Keratinocyte (primary cell): ENCODE measurements at regions not wholly inside any gene's neighbourhood (a gene's known extent, or its start where the extent isn't known, plus 50 kb on each side); places are given as distances from the start of the nearest gene placed in this dataset.

ENCODE experiments used
- DNase-seq: peaks from one replicate; pipeline ENCODE4 v3.0.0-alpha.2; 2011; ENCODE audit warnings: low read depth, missing footprints, low spot score
- FAIRE-seq: peaks from 2 replicates; lab custom pipeline; 2011; peaks lifted over from hg19 to GRCh38; lab: Jason Lieb, UNC
- H2AFZ ChIP-seq: 2 replicates; pipeline ENCODE4 v1.6.0; 2012; ENCODE audit warnings: low read length, control low read depth, inconsistent platforms; ENCODE audit not compliant: control insufficient read depth
- H3K27ac ChIP-seq: 2 replicates; pipeline ENCODE4 v1.5.1; 2011; ENCODE audit warnings: low read length; ENCODE audit not compliant: control insufficient read depth, insufficient read depth
- H3K27me3 ChIP-seq: 3 replicates; pipeline ENCODE4 v1.6.0; 2011; ENCODE audit warnings: low read length; ENCODE audit not compliant: control insufficient read depth, insufficient read depth; ENCODE audit errors: extremely low read depth
- H3K36me3 ChIP-seq, 2 experiments: 2 replicates in 1 of 2; 3 replicates in 1 of 2; pipeline ENCODE4 v1.5.1; 2011; ENCODE audit warnings: low read length in 2 of 2, mild to moderate bottlenecking in 1 of 2; ENCODE audit not compliant: control insufficient read depth in 2 of 2, insufficient read depth in 2 of 2; ENCODE audit errors: extremely low read depth in 1 of 2
- H3K4me1 ChIP-seq: 3 replicates; pipeline ENCODE4 v1.5.1; 2011; ENCODE audit warnings: low read length; ENCODE audit not compliant: control insufficient read depth, insufficient read depth; ENCODE audit errors: extremely low read depth
- H3K4me2 ChIP-seq: 3 replicates; pipeline ENCODE4 v1.6.0; 2011; ENCODE audit warnings: low read depth, low read length; ENCODE audit not compliant: control insufficient read depth, insufficient read depth; ENCODE audit errors: extremely low read depth
- H3K4me3 ChIP-seq, 3 experiments: fragments of 200-600 bp in 1 of 3; sonication (generic) in 1 of 3; 2 replicates in 2 of 3; 3 replicates in 1 of 3; pipeline ENCODE4 v1.5.1; 2011 to 2016; ENCODE audit warnings: low read length in 3 of 3, mild to moderate bottlenecking in 3 of 3, control low read depth in 2 of 3, inconsistent platforms in 1 of 3, low read depth in 1 of 3, mixed read lengths in 1 of 3, mixed run types in 1 of 3, moderate library complexity in 1 of 3; ENCODE audit not compliant: control insufficient read depth in 2 of 3, insufficient read depth in 2 of 3; ENCODE audit errors: extremely low read depth in 1 of 3
- H3K79me2 ChIP-seq: 2 replicates; pipeline ENCODE4 v1.6.0; 2012; ENCODE audit warnings: low read length; ENCODE audit not compliant: control insufficient read depth, insufficient read depth
- H3K9ac ChIP-seq: 3 replicates; pipeline ENCODE4 v1.6.0; 2011; ENCODE audit warnings: low read length; ENCODE audit not compliant: control insufficient read depth, insufficient read depth; ENCODE audit errors: extremely low read depth
- H3K9me1 ChIP-seq: 3 replicates; pipeline ENCODE4 v1.6.0; 2011; ENCODE audit warnings: low read length; ENCODE audit not compliant: control insufficient read depth, insufficient read depth; ENCODE audit errors: extremely low read depth
- H3K9me3 ChIP-seq: 2 replicates; pipeline ENCODE4 v1.5.1; 2012; ENCODE audit warnings: low read depth, low read length; ENCODE audit not compliant: control insufficient read depth
- H4K20me1 ChIP-seq: 3 replicates; pipeline ENCODE4 v1.6.0; 2011; ENCODE audit warnings: low read length; ENCODE audit not compliant: control insufficient read depth, insufficient read depth; ENCODE audit errors: extremely low read depth
- EZH2 ChIP-seq: IDR thresholded peaks from one replicate; pipeline ENCODE4 v1.6.1; 2012; ENCODE audit warnings: inconsistent platforms, mild to moderate bottlenecking, low read length, moderate library complexity
- dilution Hi-C: fragments of 300-500 bp; cut with MboI; formaldehyde crosslinking; loops from one replicate; pipeline ENCODE4 v1.7.0; 2020; ENCODE audit warnings: low sequenced_read_pairs; ENCODE audit not compliant: extremely low pct_ligation_motif_present
- TF ChIP-seq, protein P1 (sequence below), 3 experiments: IDR thresholded peaks in 1 of 3; conservative IDR thresholded peaks in 1 of 3; optimal IDR thresholded peaks in 1 of 3; 2 replicates in 2 of 3; 3 replicates in 1 of 3; pipeline versions ENCODE3 to v1.5.1; 2011; ENCODE audit warnings: low read length in 3 of 3, mild to moderate bottlenecking in 3 of 3, moderate library complexity in 2 of 3, control low read depth in 1 of 3, inconsistent platforms in 1 of 3; ENCODE audit not compliant: insufficient read depth in 2 of 3; ENCODE audit errors: extremely low read depth in 1 of 3

DNA sequence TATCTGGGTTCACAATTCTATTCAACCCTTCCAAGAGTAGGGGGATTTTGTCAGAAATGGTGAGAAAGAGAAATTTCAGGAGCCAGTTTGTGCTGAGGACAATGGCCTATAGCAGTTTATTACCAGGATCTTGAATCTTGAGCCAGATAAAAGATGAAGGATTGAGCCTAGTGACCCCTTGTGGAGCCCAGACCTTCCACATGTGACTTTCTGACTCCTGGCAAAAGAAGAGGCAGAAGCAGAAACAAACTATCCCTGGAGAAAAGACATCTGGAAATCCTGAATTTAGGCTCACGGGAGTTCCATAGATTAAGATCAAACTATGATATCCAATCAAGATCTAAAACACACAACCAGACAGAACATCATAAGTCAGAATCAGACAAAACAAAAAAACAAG lies 60.9 kb upstream of the CHRM2 start:
- FAIRE-seq (no peak), DNase-seq (no peak)
- no peaks in the 10 kb centered on the region for H3K36me3 ChIP-seq
- no peak overlapping the region for H3K4me3 ChIP-seq
- peaks cover 1% of the 10 kb centered on the region for H3K9me3 ChIP-seq
- no peak overlapping the region for H3K4me2 ChIP-seq
- TF ChIP-seq, protein P1, sequence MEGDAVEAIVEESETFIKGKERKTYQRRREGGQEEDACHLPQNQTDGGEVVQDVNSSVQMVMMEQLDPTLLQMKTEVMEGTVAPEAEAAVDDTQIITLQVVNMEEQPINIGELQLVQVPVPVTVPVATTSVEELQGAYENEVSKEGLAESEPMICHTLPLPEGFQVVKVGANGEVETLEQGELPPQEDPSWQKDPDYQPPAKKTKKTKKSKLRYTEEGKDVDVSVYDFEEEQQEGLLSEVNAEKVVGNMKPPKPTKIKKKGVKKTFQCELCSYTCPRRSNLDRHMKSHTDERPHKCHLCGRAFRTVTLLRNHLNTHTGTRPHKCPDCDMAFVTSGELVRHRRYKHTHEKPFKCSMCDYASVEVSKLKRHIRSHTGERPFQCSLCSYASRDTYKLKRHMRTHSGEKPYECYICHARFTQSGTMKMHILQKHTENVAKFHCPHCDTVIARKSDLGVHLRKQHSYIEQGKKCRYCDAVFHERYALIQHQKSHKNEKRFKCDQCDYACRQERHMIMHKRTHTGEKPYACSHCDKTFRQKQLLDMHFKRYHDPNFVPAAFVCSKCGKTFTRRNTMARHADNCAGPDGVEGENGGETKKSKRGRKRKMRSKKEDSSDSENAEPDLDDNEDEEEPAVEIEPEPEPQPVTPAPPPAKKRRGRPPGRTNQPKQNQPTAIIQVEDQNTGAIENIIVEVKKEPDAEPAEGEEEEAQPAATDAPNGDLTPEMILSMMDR (optimal IDR thresholded peaks at IDR 0.05 in 1 of 3, IDR thresholded peaks at IDR 0.05 in 1 of 3, conservative IDR thresholded peaks at IDR 0.05 in 1 of 3; ENCODE audit: extremely low read depth in 1 of 3, insufficient read depth in 2 of 3, low read length in 3 of 3): no peak
- no peak for TF ChIP-seq EZH2
- dilution Hi-C loops: no loop called here
- H3K79me2 ChIP-seq: no peaks in the 10 kb centered on the region
- no peak overlapping the region for H3K9ac ChIP-seq
- H3K27me3 ChIP-seq: no peaks in the 10 kb centered on the region
- H4K20me1 ChIP-seq: no peaks in the 10 kb centered on the region
- H2AFZ ChIP-seq: no peak overlapping the region
- H3K9me1 ChIP-seq: no peaks in the 10 kb centered on the region
- no peaks in the 10 kb centered on the region for H3K4me1 ChIP-seq
- no peak overlapping the region for H3K27ac ChIP-seq

DNA sequence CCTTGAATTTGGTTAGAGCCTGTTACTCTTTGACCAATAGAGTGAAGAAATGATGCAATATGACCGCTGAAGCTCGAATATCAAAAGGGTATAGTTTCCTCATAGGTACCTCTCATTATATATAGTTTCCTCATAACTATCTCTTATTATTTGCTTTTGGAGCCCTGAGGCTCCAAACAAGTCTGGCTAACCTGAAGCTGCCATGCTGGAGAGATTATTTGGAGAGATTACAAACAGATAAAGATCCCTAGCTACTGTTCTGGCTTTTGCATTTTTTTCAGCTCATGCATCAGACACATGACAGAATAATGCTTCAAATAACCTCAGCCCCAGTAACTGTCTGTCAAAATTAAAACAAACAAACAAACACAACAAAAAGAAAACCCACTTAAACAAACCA lies 65.4 kb upstream of the CHRM2 start:
- H3K4me1 ChIP-seq: no peaks in the 10 kb centered on the region
- H3K4me3 ChIP-seq: no peak overlapping the region
- TF ChIP-seq, protein P1 (optimal IDR thresholded peaks at IDR 0.05 in 1 of 3, IDR thresholded peaks at IDR 0.05 in 1 of 3, conservative IDR thresholded peaks at IDR 0.05 in 1 of 3; ENCODE audit: extremely low read depth in 1 of 3, insufficient read depth in 2 of 3, low read length in 3 of 3): no peak
- no peak for TF ChIP-seq EZH2
- no peaks in the 10 kb centered on the region for H3K36me3 ChIP-seq
- no peaks in the 10 kb centered on the region for H3K27me3 ChIP-seq
- dilution Hi-C loops: no loop called here
- DNase-seq: no peak
- no peak overlapping the region for H3K4me2 ChIP-seq
- no peak overlapping the region for H3K9ac ChIP-seq
- no peak overlapping the region for H3K27ac ChIP-seq
- no peaks in the 10 kb centered on the region for H4K20me1 ChIP-seq
- H3K9me3 ChIP-seq: no peaks in the 10 kb centered on the region
- no peak overlapping the region for H2AFZ ChIP-seq
- no peaks in the 10 kb centered on the region for H3K9me1 ChIP-seq
- H3K79me2 ChIP-seq: no peaks in the 10 kb centered on the region
- no peak for FAIRE-seq
